ENCODE measurements at regions not wholly inside any gene's neighbourhood (a gene's known extent, or its start where the extent isn't known, plus 50 kb on each side); places are given as distances from the start of the nearest gene placed in this dataset.

DNA sequence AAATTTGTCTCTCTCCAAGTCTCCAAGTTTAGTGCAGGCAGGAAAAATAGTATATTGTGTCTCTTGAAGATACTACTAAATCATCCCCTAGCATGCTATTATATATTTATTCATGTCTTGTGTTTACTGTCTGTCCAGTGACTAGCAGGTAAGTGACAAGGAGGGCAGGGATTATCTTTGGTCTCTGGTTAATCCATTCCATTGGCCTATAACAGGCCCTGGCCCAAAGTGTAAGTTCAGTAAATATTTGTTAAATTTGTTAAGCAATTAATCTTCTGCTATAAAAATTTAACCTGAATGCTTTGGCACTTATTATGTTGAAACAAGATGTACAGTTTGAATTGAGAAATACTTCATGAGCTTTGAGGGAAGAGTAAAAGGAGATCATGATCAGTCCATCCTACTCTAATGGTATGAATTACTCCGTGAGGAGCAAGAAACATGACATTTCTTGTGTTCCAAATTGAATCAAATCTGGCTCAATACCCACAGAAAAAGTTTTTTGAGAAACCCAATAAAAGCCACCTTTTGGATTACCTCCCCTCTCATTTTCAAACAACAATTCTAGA is 219.7 kb downstream of the DTWD2 start:
- dilution Hi-C loops (cut with MboI; ENCODE audit: extremely low pct_ligation_motif_present, low sequenced_read_pairs) = no loop called here
- Histone ChIP-seq H3K9me3 (ENCODE audit: control insufficient read depth, low read depth, low read length) (no peaks in the 10 kb centered on the region), H3K27me3 (ENCODE audit: control insufficient read depth, extremely low read depth, insufficient read depth, low read length) (no peaks in the 10 kb centered on the region), H3K4me2 (ENCODE audit: control insufficient read depth, extremely low read depth, insufficient read depth, low read depth, low read length) (no peak overlapping the region), H3K4me1 (ENCODE audit: control insufficient read depth, extremely low read depth, insufficient read depth, low read length) (no peaks in the 10 kb centered on the region), H3K9ac (ENCODE audit: control insufficient read depth, extremely low read depth, insufficient read depth, low read length) (no peak overlapping the region), H3K4me3 (ENCODE audit: control insufficient read depth in 2 of 3, extremely low read depth in 1 of 3, insufficient read depth in 2 of 3, low read depth in 1 of 3, low read length in 3 of 3) (no peak overlapping the region), H3K9me1 (ENCODE audit: control insufficient read depth, extremely low read depth, insufficient read depth, low read length) (no peaks in the 10 kb centered on the region), H3K27ac (ENCODE audit: control insufficient read depth, insufficient read depth, low read length) (no peak overlapping the region), H3K36me3 (ENCODE audit: control insufficient read depth in 2 of 2, extremely low read depth in 1 of 2, insufficient read depth in 2 of 2, low read length in 2 of 2) (no peaks in the 10 kb centered on the region), H4K20me1 (ENCODE audit: control insufficient read depth, extremely low read depth, insufficient read depth, low read length) (no peaks in the 10 kb centered on the region), H2AFZ (ENCODE audit: control insufficient read depth, low read length) (no peak overlapping the region), H3K79me2 (ENCODE audit: control insufficient read depth, insufficient read depth, low read length) (no peaks in the 10 kb centered on the region)
- no peak for FAIRE-seq
- no peak for DNase-seq (ENCODE audit: low read depth, low spot score)
- TF ChIP-seq, protein P1, sequence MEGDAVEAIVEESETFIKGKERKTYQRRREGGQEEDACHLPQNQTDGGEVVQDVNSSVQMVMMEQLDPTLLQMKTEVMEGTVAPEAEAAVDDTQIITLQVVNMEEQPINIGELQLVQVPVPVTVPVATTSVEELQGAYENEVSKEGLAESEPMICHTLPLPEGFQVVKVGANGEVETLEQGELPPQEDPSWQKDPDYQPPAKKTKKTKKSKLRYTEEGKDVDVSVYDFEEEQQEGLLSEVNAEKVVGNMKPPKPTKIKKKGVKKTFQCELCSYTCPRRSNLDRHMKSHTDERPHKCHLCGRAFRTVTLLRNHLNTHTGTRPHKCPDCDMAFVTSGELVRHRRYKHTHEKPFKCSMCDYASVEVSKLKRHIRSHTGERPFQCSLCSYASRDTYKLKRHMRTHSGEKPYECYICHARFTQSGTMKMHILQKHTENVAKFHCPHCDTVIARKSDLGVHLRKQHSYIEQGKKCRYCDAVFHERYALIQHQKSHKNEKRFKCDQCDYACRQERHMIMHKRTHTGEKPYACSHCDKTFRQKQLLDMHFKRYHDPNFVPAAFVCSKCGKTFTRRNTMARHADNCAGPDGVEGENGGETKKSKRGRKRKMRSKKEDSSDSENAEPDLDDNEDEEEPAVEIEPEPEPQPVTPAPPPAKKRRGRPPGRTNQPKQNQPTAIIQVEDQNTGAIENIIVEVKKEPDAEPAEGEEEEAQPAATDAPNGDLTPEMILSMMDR (optimal IDR thresholded peaks at IDR 0.05 in 1 of 3, IDR thresholded peaks at IDR 0.05 in 1 of 3, conservative IDR thresholded peaks at IDR 0.05 in 1 of 3; ENCODE audit: extremely low read depth in 1 of 3, insufficient read depth in 2 of 3, low read length in 3 of 3) = no peak
- TF ChIP-seq EZH2 (IDR thresholded peaks at IDR 0.05; ENCODE audit: low read length) = no peak

DNA sequence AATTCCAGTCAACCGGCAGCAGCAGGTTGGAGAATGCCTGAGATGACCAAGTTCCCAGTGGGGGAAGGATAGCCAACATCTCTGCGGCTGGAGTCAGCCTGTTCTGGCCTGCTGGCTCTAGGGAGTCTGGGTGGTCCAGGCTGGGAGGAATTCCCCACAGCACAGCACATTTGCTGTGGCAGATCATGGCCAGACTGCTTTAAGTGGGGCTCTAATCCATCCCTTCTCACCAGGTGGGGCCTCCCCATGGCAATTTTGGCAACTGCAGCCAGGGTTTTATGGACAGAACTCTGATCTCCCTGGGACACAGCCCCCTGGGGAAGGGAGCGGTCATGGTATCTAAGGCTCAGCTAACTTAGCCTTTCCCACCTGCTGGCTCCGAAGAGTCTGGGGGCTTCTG is 226.1 kb downstream of the DTWD2 start:
- no peak for FAIRE-seq
- Histone ChIP-seq H3K4me2 (ENCODE audit: control insufficient read depth, extremely low read depth, insufficient read depth, low read depth, low read length) (no peak overlapping the region), H2AFZ (ENCODE audit: control insufficient read depth, low read length) (no peak overlapping the region), H4K20me1 (ENCODE audit: control insufficient read depth, extremely low read depth, insufficient read depth, low read length) (no peaks in the 10 kb centered on the region), H3K36me3 (ENCODE audit: control insufficient read depth in 2 of 2, extremely low read depth in 1 of 2, insufficient read depth in 2 of 2, low read length in 2 of 2) (no peaks in the 10 kb centered on the region), H3K27me3 (ENCODE audit: control insufficient read depth, extremely low read depth, insufficient read depth, low read length) (no peaks in the 10 kb centered on the region), H3K9me1 (ENCODE audit: control insufficient read depth, extremely low read depth, insufficient read depth, low read length) (no peaks in the 10 kb centered on the region), H3K27ac (ENCODE audit: control insufficient read depth, insufficient read depth, low read length) (no peak overlapping the region), H3K79me2 (ENCODE audit: control insufficient read depth, insufficient read depth, low read length) (no peaks in the 10 kb centered on the region), H3K9ac (ENCODE audit: control insufficient read depth, extremely low read depth, insufficient read depth, low read length) (no peak overlapping the region), H3K4me1 (ENCODE audit: control insufficient read depth, extremely low read depth, insufficient read depth, low read length) (no peaks in the 10 kb centered on the region), H3K9me3 (ENCODE audit: control insufficient read depth, low read depth, low read length) (no peaks in the 10 kb centered on the region), H3K4me3 (ENCODE audit: control insufficient read depth in 2 of 3, extremely low read depth in 1 of 3, insufficient read depth in 2 of 3, low read depth in 1 of 3, low read length in 3 of 3) (no peak overlapping the region)
- dilution Hi-C loops (cut with MboI; ENCODE audit: extremely low pct_ligation_motif_present, low sequenced_read_pairs) = no loop called here
- no peak for DNase-seq (ENCODE audit: low read depth, low spot score)
- TF ChIP-seq, protein P1 (optimal IDR thresholded peaks at IDR 0.05 in 1 of 3, IDR thresholded peaks at IDR 0.05 in 1 of 3, conservative IDR thresholded peaks at IDR 0.05 in 1 of 3; ENCODE audit: extremely low read depth in 1 of 3, insufficient read depth in 2 of 3, low read length in 3 of 3) = no peak
- TF ChIP-seq EZH2 (IDR thresholded peaks at IDR 0.05; ENCODE audit: low read length) = no peak

Measured in keratinocyte (primary cell).